Stimulated activated CD4-positive, alpha-beta T cell treated with anti-CD3 and anti-CD28 coated beads, Interleukin-12 subunit alpha, Interleukin-12 subunit beta, amount 100 ng/mL, for 4 hours (primary cell): ENCODE measurements at regions not wholly inside any gene's neighbourhood (a gene's known extent, or its start where the extent isn't known, plus 50 kb on each side); places are given as distances from the start of the nearest gene placed in this dataset.

Experiments used
- DNase-seq: peaks from one replicate; pipeline ENCODE4 v3.0.0-alpha.2; 2020

GRCh38 chr11:29780756-29781155, 236.1 kb downstream of the KCNA4 start:
- DNase-seq = no peak

- DNase-seq = no peak
Observed at GRCh38 chr11:29773656-29774264, 243.1 kb downstream of the KCNA4 start.

GRCh38 chr11:29756871-29757270, 260.0 kb downstream of the KCNA4 start:
- no peak for DNase-seq

GRCh38 chr11:29755474-29755873, 261.4 kb downstream of the KCNA4 start:
- DNase-seq = no peak

GRCh38 chr11:29751618-29752017, 265.2 kb downstream of the KCNA4 start:
- no peak for DNase-seq

GRCh38 chr11:29750392-29750791, 266.4 kb downstream of the KCNA4 start:
- DNase-seq = no peak

- DNase-seq = no peak
Observed at GRCh38 chr11:29734287-29734686, 282.5 kb downstream of the KCNA4 start.

GRCh38 chr11:29713831-29714320, 303.0 kb downstream of the KCNA4 start:
- DNase-seq = no peak

- no peak for DNase-seq
Observed at GRCh38 chr11:29712616-29713015, 304.2 kb downstream of the KCNA4 start.

- no peak for DNase-seq
Observed at GRCh38 chr11:29707924-29708323, 308.9 kb downstream of the KCNA4 start.

- no peak for DNase-seq
Observed at GRCh38 chr11:29685361-29685760, 331.5 kb downstream of the KCNA4 start.

- no peak for DNase-seq
Observed at GRCh38 chr11:29682856-29683255, 334.0 kb downstream of the KCNA4 start.

- DNase-seq = no peak
Observed at GRCh38 chr11:29679996-29680395, 336.8 kb downstream of the KCNA4 start.

GRCh38 chr11:29676993-29677392, 339.8 kb downstream of the KCNA4 start:
- DNase-seq = no peak

GRCh38 chr11:29669310-29669709, 347.5 kb downstream of the KCNA4 start:
- DNase-seq = no peak

- DNase-seq = no peak
Observed at GRCh38 chr11:29657709-29658108, 359.1 kb downstream of the KCNA4 start.

- no peak for DNase-seq
Observed at GRCh38 chr11:29656597-29656996, 360.2 kb downstream of the KCNA4 start.

- DNase-seq = no peak
Observed at GRCh38 chr11:29645373-29645772, 371.5 kb downstream of the KCNA4 start.

GRCh38 chr11:29641201-29641600, 375.6 kb downstream of the KCNA4 start:
- DNase-seq = no peak

GRCh38 chr11:29634744-29635143, 382.1 kb downstream of the KCNA4 start:
- no peak for DNase-seq

- no peak for DNase-seq
Observed at GRCh38 chr11:29634244-29634643, 382.6 kb downstream of the KCNA4 start.

GRCh38 chr11:29629286-29629685, 387.5 kb downstream of the KCNA4 start:
- DNase-seq = no peak

GRCh38 chr11:29628609-29629008, 388.2 kb downstream of the KCNA4 start:
- no peak for DNase-seq

GRCh38 chr11:29627541-29627940, 389.3 kb downstream of the KCNA4 start:
- DNase-seq = no peak

GRCh38 chr11:29623144-29623722, 393.6 kb downstream of the KCNA4 start:
- DNase-seq = no peak
